CD4-positive, alpha-beta T cell (primary cell): ENCODE measurements at regions not wholly inside any gene's neighbourhood (a gene's known extent, or its start where the extent isn't known, plus 50 kb on each side); places are given as distances from the start of the nearest gene placed in this dataset.

Experiments
- ATAC-seq: fragments of 200-7000 bp; cut with Tn5 transposase; one replicate; pipeline ENCODE4 v1.10.0; 2022; ENCODE audit warnings: mild to moderate bottlenecking; ENCODE audit not compliant: poor library complexity
- CTCF ChIA-PET: fragments of 350-600 bp; sonication (Branson Sonifier 250); formaldehyde crosslinking; loops from one replicate; lab custom pipeline; 2021; ENCODE audit warnings: antibody characterized with exemption, inconsistent platforms; lab: Charles Lee
- POLR2A ChIA-PET: fragments of 350-600 bp; sonication (Branson Sonifier 250); formaldehyde crosslinking; loops from one replicate; lab custom pipeline; 2021; ENCODE audit warnings: antibody characterized with exemption, inconsistent platforms; lab: Charles Lee
- DNase-seq, 14 experiments: peaks; one replicate each; pipeline ENCODE4 v3.0.0-alpha.2; 2013 to 2020; ENCODE audit warnings: mixed read lengths in 2 of 14
- H3K27ac ChIP-seq, 2 donors: one replicate each; pipeline versions ENCODE4 v1.5.1 to v1.7.0; 2013; ENCODE audit warnings: low read length in 2 of 2, low read depth in 1 of 2, mild to moderate bottlenecking in 1 of 2
- H3K27me3 ChIP-seq, 2 experiments: 1 replicate in 1 of 2; 2 replicates in 1 of 2; pipeline versions ENCODE4 v1.6.1 to v1.7.0; 2013; ENCODE audit warnings: low read length in 2 of 2, control low read depth in 1 of 2, mild to moderate bottlenecking in 1 of 2, moderate library complexity in 1 of 2; ENCODE audit not compliant: insufficient read depth in 2 of 2, control insufficient read depth in 1 of 2
- H3K36me3 ChIP-seq: one replicate; pipeline ENCODE4 v1.6.1; 2013; ENCODE audit warnings: low read length, control low read depth; ENCODE audit not compliant: insufficient read depth
- H3K4me1 ChIP-seq: one replicate; pipeline ENCODE4 v1.6.1; 2013; ENCODE audit warnings: low read length, control low read depth; ENCODE audit not compliant: insufficient read depth
- H3K4me3 ChIP-seq: one replicate; pipeline ENCODE4 v1.5.1; 2013; ENCODE audit warnings: mild to moderate bottlenecking, low read length, moderate library complexity
- H3K9me3 ChIP-seq, 2 experiments: 1 replicate in 1 of 2; 2 replicates in 1 of 2; pipeline versions ENCODE4 v1.6.1 to v1.7.0; 2013; ENCODE audit warnings: low read length in 2 of 2, mild to moderate bottlenecking in 2 of 2, control low read depth in 1 of 2, moderate library complexity in 1 of 2; ENCODE audit not compliant: control insufficient read depth in 1 of 2, insufficient read depth in 1 of 2
- H3K27ac Mint-ChIP-seq: one replicate; pipeline ENCODE4 v1.8.0; 2020; ENCODE audit warnings: mixed read lengths
- H3K27me3 Mint-ChIP-seq: one replicate; pipeline ENCODE4 v1.8.0; 2021; ENCODE audit warnings: mixed read lengths
- H3K36me3 Mint-ChIP-seq: one replicate; pipeline ENCODE4 v1.8.0; 2021; ENCODE audit warnings: low read depth, mixed read lengths
- H3K4me1 Mint-ChIP-seq: one replicate; pipeline ENCODE4 v1.8.0; 2021; ENCODE audit warnings: low read depth, mixed read lengths
- H3K4me3 Mint-ChIP-seq: one replicate; pipeline ENCODE4 v1.8.0; 2020; ENCODE audit warnings: mild to moderate bottlenecking, mixed read lengths
- H3K9me3 Mint-ChIP-seq: one replicate; pipeline ENCODE4 v1.8.0; 2020; ENCODE audit warnings: mixed read lengths
- CTCF ChIP-seq: fragments of 200-600 bp; IDR thresholded peaks from one replicate; pipeline ENCODE4 v1.8.0; 2022; ENCODE audit warnings: antibody characterized with exemption, mild to moderate bottlenecking
- intact Hi-C, 2 experiments: fragments of 100-400 bp; cut with DNase I in 1 of 2; cut with micrococcal nuclease in 1 of 2; formaldehyde crosslinking; loops; one replicate each; pipeline versions ENCODE4 v1.15.1 to v1.9.0; 2023 to 2025; cut with DNase I, micrococcal nuclease

- Histone ChIP-seq H3K36me3 (no peaks in the 10 kb centered on the region), H3K4me1 (no peaks in the 10 kb centered on the region), H3K4me3 (no peak overlapping the region), H3K9me3 (peaks cover 0 to 9% of the 10 kb centered on the region in 2 experiments), H3K27ac (no peak overlapping the region), H3K27me3 (no peaks in the 10 kb centered on the region)
- Mint-ChIP-seq H3K4me3 (no peak overlapping the region), H3K36me3 (no peaks in the 10 kb centered on the region), H3K9me3 (no peaks in the 10 kb centered on the region), H3K27ac (no peak overlapping the region), H3K27me3 (no peaks in the 10 kb centered on the region), H3K4me1 (no peaks in the 10 kb centered on the region)
- POLR2A ChIA-PET, result no interaction called here
- CTCF ChIA-PET, result no interaction called here
- TF ChIP-seq CTCF, result no peak
- DNase-seq (no peak), ATAC-seq (no peak)
- intact Hi-C loops, result no loop called here
Measured at GRCh38 chr21:35451276-35451675, 402.2 kb upstream of the RUNX1 start.

GRCh38 chr21:35450830-35451229 lies 401.7 kb upstream of the RUNX1 start:
- no peaks in the 10 kb centered on the region for H3K4me1 Mint-ChIP-seq
- H3K27ac ChIP-seq, result no peak overlapping the region
- ChIA-PET POLR2A (no interaction called here), CTCF (no interaction called here)
- no peak overlapping the region for H3K4me3 Mint-ChIP-seq
- no peak overlapping the region for H3K4me3 ChIP-seq
- H3K36me3 ChIP-seq, result no peaks in the 10 kb centered on the region
- no peak for ATAC-seq
- no peaks in the 10 kb centered on the region for H3K4me1 ChIP-seq
- intact Hi-C loops, result no loop called here
- no peak for DNase-seq
- no peaks in the 10 kb centered on the region for H3K36me3 Mint-ChIP-seq
- H3K9me3 Mint-ChIP-seq, result no peaks in the 10 kb centered on the region
- no peak for TF ChIP-seq CTCF
- H3K27ac Mint-ChIP-seq, result no peak overlapping the region
- H3K27me3 ChIP-seq, result no peaks in the 10 kb centered on the region
- H3K9me3 ChIP-seq, result peaks cover 0 to 9% of the 10 kb centered on the region in 2 experiments
- H3K27me3 Mint-ChIP-seq, result no peaks in the 10 kb centered on the region

GRCh38 chr21:35449846-35450245 lies 400.7 kb upstream of the RUNX1 start:
- Histone ChIP-seq H3K9me3 (peaks cover 0 to 9% of the 10 kb centered on the region in 2 experiments), H3K27me3 (no peaks in the 10 kb centered on the region), H3K4me3 (no peak overlapping the region), H3K4me1 (no peaks in the 10 kb centered on the region), H3K36me3 (no peaks in the 10 kb centered on the region), H3K27ac (no peak overlapping the region)
- CTCF ChIA-PET, result no interaction called here
- no peaks in the 10 kb centered on the region for H3K9me3 Mint-ChIP-seq
- TF ChIP-seq CTCF, result no peak
- no peak for DNase-seq
- H3K27ac Mint-ChIP-seq, result no peak overlapping the region
- H3K27me3 Mint-ChIP-seq, result no peaks in the 10 kb centered on the region
- H3K4me1 Mint-ChIP-seq, result no peaks in the 10 kb centered on the region
- intact Hi-C loops, result no loop called here
- no peak overlapping the region for H3K4me3 Mint-ChIP-seq
- H3K36me3 Mint-ChIP-seq, result no peaks in the 10 kb centered on the region
- no peak for ATAC-seq
- POLR2A ChIA-PET, result no interaction called here
